Right atrium auricular region (tissue), 2 donors: ENCODE measurements at regions not wholly inside any gene's neighbourhood (a gene's known extent, or its start where the extent isn't known, plus 50 kb on each side); places are given as distances from the start of the nearest gene placed in this dataset.
A peak's percentile ranks its signal among the peaks of the same experiment; 100 is the strongest.

ENCODE experiments used
- DNase-seq: peaks from one replicate; pipeline ENCODE4 v3.0.0-alpha.2; 2019; ENCODE audit warnings: low spot score
- H3K27ac ChIP-seq, 2 donors: fragments of 200-600 bp; sonication (generic); 1 replicate in 1 of 2; 2 replicates in 1 of 2; pipeline ENCODE4 v1.5.1; 2016 to 2019
- H3K27me3 ChIP-seq, 2 donors: fragments of 200-600 bp; sonication (generic); one replicate each; pipeline versions ENCODE4 v1.5.1 to v1.6.0; 2017 to 2019
- H3K36me3 ChIP-seq: fragments of 200-600 bp; sonication (generic); one replicate; pipeline ENCODE4 v1.5.1; 2016
- H3K4me1 ChIP-seq, 2 donors: fragments of 200-600 bp; sonication (generic); one replicate each; pipeline versions ENCODE4 v1.5.1 to v1.6.0; 2017 to 2019
- H3K4me3 ChIP-seq, 2 donors: fragments of 200-600 bp; sonication (generic); 1 replicate in 1 of 2; 2 replicates in 1 of 2; pipeline ENCODE4 v1.5.1; 2017 to 2019; ENCODE audit warnings: mild to moderate bottlenecking in 1 of 2, moderate library complexity in 1 of 2
- H3K9me3 ChIP-seq, 2 donors: fragments of 200-600 bp; sonication (generic); one replicate each; pipeline ENCODE4 v1.5.1; 2019
- TF ChIP-seq, protein P1 (sequence below), 2 donors: fragments of 200-600 bp; sonication (generic); IDR thresholded peaks; one replicate each; pipeline ENCODE4 v1.5.1; 2019; ENCODE audit warnings: antibody characterized with exemption in 2 of 2

DNA sequence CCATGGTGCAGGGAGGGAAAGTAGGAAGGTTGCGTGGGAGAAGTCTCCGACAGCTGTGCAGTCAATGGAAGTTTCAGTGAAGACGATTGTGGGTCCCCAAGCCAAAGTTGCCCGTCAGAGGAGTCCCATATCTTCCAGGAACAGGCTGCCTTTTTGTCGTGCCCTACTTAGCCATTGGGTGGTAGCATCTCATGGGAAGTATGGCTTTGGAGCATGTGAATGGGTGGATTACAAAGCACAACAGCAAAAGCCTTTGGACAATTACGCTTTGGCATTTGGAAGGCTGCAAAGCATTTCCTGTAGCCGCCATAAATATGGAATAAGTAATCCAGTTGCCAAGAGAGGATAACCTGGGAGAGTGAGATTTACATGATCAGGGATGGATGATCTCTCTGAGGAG, 300.7 kb upstream of the BOD1L1 start:
- Histone ChIP-seq H3K36me3 (no peaks in the 10 kb centered on the region), H3K27ac (no peak overlapping the region), H3K9me3 (no peaks in the 10 kb centered on the region), H3K4me1 (no peaks in the 10 kb centered on the region), H3K27me3 (no peaks in the 10 kb centered on the region), H3K4me3 (no peak overlapping the region)
- DNase-seq, result no peak
- TF ChIP-seq, protein P1, sequence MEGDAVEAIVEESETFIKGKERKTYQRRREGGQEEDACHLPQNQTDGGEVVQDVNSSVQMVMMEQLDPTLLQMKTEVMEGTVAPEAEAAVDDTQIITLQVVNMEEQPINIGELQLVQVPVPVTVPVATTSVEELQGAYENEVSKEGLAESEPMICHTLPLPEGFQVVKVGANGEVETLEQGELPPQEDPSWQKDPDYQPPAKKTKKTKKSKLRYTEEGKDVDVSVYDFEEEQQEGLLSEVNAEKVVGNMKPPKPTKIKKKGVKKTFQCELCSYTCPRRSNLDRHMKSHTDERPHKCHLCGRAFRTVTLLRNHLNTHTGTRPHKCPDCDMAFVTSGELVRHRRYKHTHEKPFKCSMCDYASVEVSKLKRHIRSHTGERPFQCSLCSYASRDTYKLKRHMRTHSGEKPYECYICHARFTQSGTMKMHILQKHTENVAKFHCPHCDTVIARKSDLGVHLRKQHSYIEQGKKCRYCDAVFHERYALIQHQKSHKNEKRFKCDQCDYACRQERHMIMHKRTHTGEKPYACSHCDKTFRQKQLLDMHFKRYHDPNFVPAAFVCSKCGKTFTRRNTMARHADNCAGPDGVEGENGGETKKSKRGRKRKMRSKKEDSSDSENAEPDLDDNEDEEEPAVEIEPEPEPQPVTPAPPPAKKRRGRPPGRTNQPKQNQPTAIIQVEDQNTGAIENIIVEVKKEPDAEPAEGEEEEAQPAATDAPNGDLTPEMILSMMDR (IDR thresholded peaks at IDR 0.05), result no peak

DNA sequence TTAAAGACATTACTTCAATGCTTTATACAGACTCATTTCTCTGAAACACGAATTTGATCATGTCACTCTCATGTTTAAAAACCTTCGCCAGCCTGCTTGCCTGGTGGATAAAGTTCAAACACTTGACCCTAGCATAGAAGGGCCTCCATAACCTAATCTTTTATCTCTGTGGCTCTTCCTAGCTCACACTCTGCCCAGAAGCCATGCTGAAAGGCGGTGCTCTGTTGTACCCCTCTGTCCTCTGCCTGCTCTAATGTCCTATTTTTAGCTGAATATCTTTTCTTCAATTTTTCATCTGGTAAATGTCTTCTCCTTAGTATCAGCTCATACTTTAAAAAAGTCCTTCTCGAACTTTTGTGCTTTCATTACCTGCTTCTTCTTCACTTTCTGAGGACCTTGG, 302.6 kb upstream of the BOD1L1 start:
- Histone ChIP-seq H3K9me3 (no peaks in the 10 kb centered on the region), H3K27me3 (no peaks in the 10 kb centered on the region), H3K27ac (no peak overlapping the region), H3K4me3 (no peak overlapping the region), H3K36me3 (no peaks in the 10 kb centered on the region), H3K4me1 (no peaks in the 10 kb centered on the region)
- DNase-seq, result no peak
- TF ChIP-seq, protein P1 (IDR thresholded peaks at IDR 0.05), result no peak

DNA sequence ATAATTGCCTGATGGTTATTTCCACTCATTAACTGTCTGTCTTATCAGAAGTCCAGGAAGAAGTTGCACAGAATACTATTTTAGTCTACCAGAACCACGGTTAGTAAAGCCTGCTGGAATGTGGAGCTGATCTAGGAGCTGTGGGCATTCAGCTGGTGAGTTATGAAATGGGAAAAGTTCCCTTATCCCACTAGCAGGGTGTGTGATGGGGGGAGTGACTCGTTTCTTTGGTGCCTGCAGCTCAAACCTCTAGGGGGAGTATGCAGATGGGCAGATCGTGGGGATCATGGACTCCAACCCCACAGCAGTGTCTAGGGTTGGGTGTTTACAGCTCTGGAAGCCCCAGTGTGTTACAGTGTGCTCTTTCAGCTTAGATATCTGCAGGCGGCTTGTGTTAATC, 305.7 kb upstream of the BOD1L1 start:
- peak overlapping the region in 1 of 2 donors; percentile 62 for H3K27ac ChIP-seq
- TF ChIP-seq, protein P1 (IDR thresholded peaks at IDR 0.05), result no peak
- DNase-seq, result no peak
- H3K27me3 ChIP-seq, result no peaks in the 10 kb centered on the region
- no peaks in the 10 kb centered on the region for H3K36me3 ChIP-seq
- no peak overlapping the region for H3K4me3 ChIP-seq
- no peaks in the 10 kb centered on the region for H3K4me1 ChIP-seq
- no peaks in the 10 kb centered on the region for H3K9me3 ChIP-seq

DNA sequence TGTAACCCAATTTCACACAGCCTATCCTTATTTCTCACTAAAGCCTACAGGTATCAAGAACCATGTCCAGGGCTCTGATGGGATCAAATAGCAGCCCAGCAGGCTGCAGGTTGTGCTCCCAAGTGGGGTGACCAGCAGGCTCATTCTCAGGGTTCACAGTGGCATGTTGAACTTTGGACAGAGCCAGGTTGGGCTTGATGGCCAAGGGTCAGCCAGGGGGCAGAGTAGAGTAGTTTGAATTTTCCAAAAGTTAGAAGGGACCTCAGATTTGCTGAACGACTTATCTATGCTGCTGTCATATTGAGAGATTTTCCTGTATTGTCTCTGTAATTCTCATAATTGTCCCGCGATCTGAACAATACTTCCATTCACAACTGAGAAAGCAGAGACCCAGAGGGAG, 310.8 kb upstream of the BOD1L1 start:
- Histone ChIP-seq H3K27me3 (no peaks in the 10 kb centered on the region), H3K27ac (no peak overlapping the region), H3K9me3 (no peaks in the 10 kb centered on the region), H3K4me3 (no peak overlapping the region), H3K36me3 (no peaks in the 10 kb centered on the region), H3K4me1 (no peaks in the 10 kb centered on the region)
- no peak for DNase-seq
- TF ChIP-seq, protein P1 (IDR thresholded peaks at IDR 0.05), result no peak

DNA sequence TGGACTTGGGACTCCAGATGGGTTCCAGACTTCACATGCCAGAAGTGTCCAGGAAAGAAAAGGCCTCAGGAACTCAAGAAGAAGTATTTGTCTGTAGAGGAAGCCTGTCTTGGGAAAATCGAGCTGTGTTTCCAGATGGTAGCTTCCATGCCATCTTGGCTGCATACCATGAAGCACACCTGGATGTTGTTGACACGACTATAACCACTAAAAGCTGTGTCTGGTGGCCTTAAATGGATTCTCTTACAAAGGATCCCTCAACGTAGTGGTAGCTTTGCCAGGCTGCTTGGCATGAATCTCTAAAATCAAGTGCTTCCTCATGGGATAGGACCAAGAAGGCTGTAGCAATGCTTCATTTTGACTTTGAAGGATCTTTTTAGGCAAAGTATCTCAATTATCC, 313.4 kb upstream of the BOD1L1 start:
- no peaks in the 10 kb centered on the region for H3K27me3 ChIP-seq
- no peak overlapping the region for H3K4me3 ChIP-seq
- no peak for DNase-seq
- TF ChIP-seq, protein P1 (IDR thresholded peaks at IDR 0.05), result no peak
- H3K4me1 ChIP-seq, result no peaks in the 10 kb centered on the region
- H3K27ac ChIP-seq, result no peak overlapping the region
- H3K9me3 ChIP-seq, result no peaks in the 10 kb centered on the region
- no peaks in the 10 kb centered on the region for H3K36me3 ChIP-seq

DNA sequence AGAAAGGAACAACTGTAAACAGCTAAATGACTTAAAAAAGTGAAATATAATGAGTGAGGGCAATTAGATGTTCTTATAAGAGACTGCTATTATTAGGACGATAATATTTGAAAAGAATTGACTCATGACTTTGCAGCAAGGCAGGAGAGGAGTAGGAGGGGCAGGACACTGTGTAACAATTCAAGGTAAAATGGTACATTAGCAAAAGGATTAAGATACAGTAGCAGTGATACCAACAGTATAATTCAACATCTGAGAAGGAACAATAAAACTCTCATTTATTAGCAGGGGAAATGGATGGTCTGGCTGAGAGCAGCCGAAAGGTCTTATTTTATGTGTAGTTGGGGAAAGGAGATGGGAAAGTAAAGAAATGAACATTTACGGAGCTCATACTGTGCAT, 315.5 kb upstream of the BOD1L1 start:
- TF ChIP-seq, protein P1 (IDR thresholded peaks at IDR 0.05), result no peak
- Histone ChIP-seq H3K27ac (no peak overlapping the region), H3K4me3 (no peak overlapping the region), H3K36me3 (no peaks in the 10 kb centered on the region), H3K4me1 (no peaks in the 10 kb centered on the region), H3K27me3 (no peaks in the 10 kb centered on the region), H3K9me3 (no peaks in the 10 kb centered on the region)
- no peak for DNase-seq
